Testis (tissue), 2 donors: ENCODE measurements at regions not wholly inside any gene's neighbourhood (a gene's known extent, or its start where the extent isn't known, plus 50 kb on each side); places are given as distances from the start of the nearest gene placed in this dataset.

Source experiments
- CTCF ChIP-seq, 3 experiments: fragments of 450-650 bp in 2 of 3; fragments of 200-600 bp in 1 of 3; sonication (generic) in 1 of 3; IDR thresholded peaks; one replicate each; pipeline ENCODE4 v1.5.1; 2016 to 2019; ENCODE audit warnings: antibody characterized with exemption in 3 of 3, mild to moderate bottlenecking in 2 of 3, moderate library complexity in 1 of 3
- POLR2A ChIP-seq: fragments of 450-650 bp; IDR thresholded peaks from one replicate; pipeline ENCODE4 v1.6.1; 2017; ENCODE audit warnings: antibody characterized with exemption, mild to moderate bottlenecking, moderate library complexity

- TF ChIP-seq CTCF (IDR thresholded peaks at IDR 0.05) = no peak
- TF ChIP-seq POLR2A = no peak
Measured at GRCh38 chr5:96487859-96488258, 54.8 kb upstream of the PCSK1 start.
